CD4-positive, alpha-beta T cell (primary cell): ENCODE measurements at regions not wholly inside any gene's neighbourhood (a gene's known extent, or its start where the extent isn't known, plus 50 kb on each side); places are given as distances from the start of the nearest gene placed in this dataset.

Source experiments
- ATAC-seq: fragments of 200-7000 bp; cut with Tn5 transposase; one replicate; pipeline ENCODE4 v1.10.0; 2022; ENCODE audit warnings: mild to moderate bottlenecking; ENCODE audit not compliant: poor library complexity
- CTCF ChIA-PET: fragments of 350-600 bp; sonication (Branson Sonifier 250); formaldehyde crosslinking; loops from one replicate; lab custom pipeline; 2021; ENCODE audit warnings: antibody characterized with exemption, inconsistent platforms; lab: Charles Lee
- POLR2A ChIA-PET: fragments of 350-600 bp; sonication (Branson Sonifier 250); formaldehyde crosslinking; loops from one replicate; lab custom pipeline; 2021; ENCODE audit warnings: antibody characterized with exemption, inconsistent platforms; lab: Charles Lee
- DNase-seq, 14 experiments: peaks; one replicate each; pipeline ENCODE4 v3.0.0-alpha.2; 2013 to 2020; ENCODE audit warnings: mixed read lengths in 2 of 14
- H3K27ac ChIP-seq, 2 donors: one replicate each; pipeline versions ENCODE4 v1.5.1 to v1.7.0; 2013; ENCODE audit warnings: low read length in 2 of 2, low read depth in 1 of 2, mild to moderate bottlenecking in 1 of 2
- H3K27me3 ChIP-seq, 2 experiments: 1 replicate in 1 of 2; 2 replicates in 1 of 2; pipeline versions ENCODE4 v1.6.1 to v1.7.0; 2013; ENCODE audit warnings: low read length in 2 of 2, control low read depth in 1 of 2, mild to moderate bottlenecking in 1 of 2, moderate library complexity in 1 of 2; ENCODE audit not compliant: insufficient read depth in 2 of 2, control insufficient read depth in 1 of 2
- H3K36me3 ChIP-seq: one replicate; pipeline ENCODE4 v1.6.1; 2013; ENCODE audit warnings: low read length, control low read depth; ENCODE audit not compliant: insufficient read depth
- H3K4me1 ChIP-seq: one replicate; pipeline ENCODE4 v1.6.1; 2013; ENCODE audit warnings: low read length, control low read depth; ENCODE audit not compliant: insufficient read depth
- H3K4me3 ChIP-seq: one replicate; pipeline ENCODE4 v1.5.1; 2013; ENCODE audit warnings: mild to moderate bottlenecking, low read length, moderate library complexity
- H3K9me3 ChIP-seq, 2 experiments: 1 replicate in 1 of 2; 2 replicates in 1 of 2; pipeline versions ENCODE4 v1.6.1 to v1.7.0; 2013; ENCODE audit warnings: low read length in 2 of 2, mild to moderate bottlenecking in 2 of 2, control low read depth in 1 of 2, moderate library complexity in 1 of 2; ENCODE audit not compliant: control insufficient read depth in 1 of 2, insufficient read depth in 1 of 2
- H3K27ac Mint-ChIP-seq: one replicate; pipeline ENCODE4 v1.8.0; 2020; ENCODE audit warnings: mixed read lengths
- H3K27me3 Mint-ChIP-seq: one replicate; pipeline ENCODE4 v1.8.0; 2021; ENCODE audit warnings: mixed read lengths
- H3K36me3 Mint-ChIP-seq: one replicate; pipeline ENCODE4 v1.8.0; 2021; ENCODE audit warnings: low read depth, mixed read lengths
- H3K4me1 Mint-ChIP-seq: one replicate; pipeline ENCODE4 v1.8.0; 2021; ENCODE audit warnings: low read depth, mixed read lengths
- H3K4me3 Mint-ChIP-seq: one replicate; pipeline ENCODE4 v1.8.0; 2020; ENCODE audit warnings: mild to moderate bottlenecking, mixed read lengths
- H3K9me3 Mint-ChIP-seq: one replicate; pipeline ENCODE4 v1.8.0; 2020; ENCODE audit warnings: mixed read lengths
- intact Hi-C, 2 experiments: fragments of 100-400 bp; cut with DNase I in 1 of 2; cut with micrococcal nuclease in 1 of 2; formaldehyde crosslinking; loops; one replicate each; pipeline versions ENCODE4 v1.15.1 to v1.9.0; 2023 to 2025; cut with DNase I, micrococcal nuclease
- TF ChIP-seq, protein P1 (sequence below): fragments of 200-600 bp; IDR thresholded peaks from one replicate; pipeline ENCODE4 v1.8.0; 2022; ENCODE audit warnings: antibody characterized with exemption, mild to moderate bottlenecking

DNA sequence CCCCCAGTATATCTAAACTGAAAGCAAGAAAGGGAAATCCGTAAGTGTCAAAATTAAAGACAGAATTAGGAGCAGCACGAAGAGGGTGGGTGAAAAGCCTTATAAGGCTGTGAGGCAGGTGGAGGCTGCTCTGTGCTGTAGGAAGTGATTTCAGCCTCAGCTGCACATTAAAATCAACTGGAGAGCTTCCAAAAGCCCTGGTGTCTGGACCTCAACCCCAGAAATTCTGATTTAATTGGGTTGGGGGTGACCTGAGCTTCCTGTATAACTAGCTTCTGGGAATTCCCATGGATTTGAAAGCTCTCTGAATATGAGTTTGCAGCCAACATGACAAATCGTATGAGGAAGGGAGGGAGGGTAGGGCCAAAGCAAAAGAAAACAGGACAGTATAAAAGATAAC, 242.4 kb upstream of the TMTC4 start:
- H3K9me3 Mint-ChIP-seq: no peaks in the 10 kb centered on the region
- Histone ChIP-seq H3K27ac (no peak overlapping the region), H3K27me3 (peaks cover 0 to 5% of the 10 kb centered on the region in 2 experiments), H3K9me3 (no peaks in the 10 kb centered on the region), H3K4me3 (no peak overlapping the region), H3K4me1 (no peaks in the 10 kb centered on the region), H3K36me3 (no peaks in the 10 kb centered on the region)
- ChIA-PET CTCF (no interaction called here), POLR2A (no interaction called here)
- ATAC-seq (no peak), DNase-seq (no peak)
- H3K4me1 Mint-ChIP-seq: no peaks in the 10 kb centered on the region
- H3K27me3 Mint-ChIP-seq: peaks cover 18% of the 10 kb centered on the region
- no peaks in the 10 kb centered on the region for H3K36me3 Mint-ChIP-seq
- H3K27ac Mint-ChIP-seq: no peak overlapping the region
- intact Hi-C loops: no loop called here
- no peak overlapping the region for H3K4me3 Mint-ChIP-seq
- TF ChIP-seq, protein P1, sequence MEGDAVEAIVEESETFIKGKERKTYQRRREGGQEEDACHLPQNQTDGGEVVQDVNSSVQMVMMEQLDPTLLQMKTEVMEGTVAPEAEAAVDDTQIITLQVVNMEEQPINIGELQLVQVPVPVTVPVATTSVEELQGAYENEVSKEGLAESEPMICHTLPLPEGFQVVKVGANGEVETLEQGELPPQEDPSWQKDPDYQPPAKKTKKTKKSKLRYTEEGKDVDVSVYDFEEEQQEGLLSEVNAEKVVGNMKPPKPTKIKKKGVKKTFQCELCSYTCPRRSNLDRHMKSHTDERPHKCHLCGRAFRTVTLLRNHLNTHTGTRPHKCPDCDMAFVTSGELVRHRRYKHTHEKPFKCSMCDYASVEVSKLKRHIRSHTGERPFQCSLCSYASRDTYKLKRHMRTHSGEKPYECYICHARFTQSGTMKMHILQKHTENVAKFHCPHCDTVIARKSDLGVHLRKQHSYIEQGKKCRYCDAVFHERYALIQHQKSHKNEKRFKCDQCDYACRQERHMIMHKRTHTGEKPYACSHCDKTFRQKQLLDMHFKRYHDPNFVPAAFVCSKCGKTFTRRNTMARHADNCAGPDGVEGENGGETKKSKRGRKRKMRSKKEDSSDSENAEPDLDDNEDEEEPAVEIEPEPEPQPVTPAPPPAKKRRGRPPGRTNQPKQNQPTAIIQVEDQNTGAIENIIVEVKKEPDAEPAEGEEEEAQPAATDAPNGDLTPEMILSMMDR: no peak

DNA sequence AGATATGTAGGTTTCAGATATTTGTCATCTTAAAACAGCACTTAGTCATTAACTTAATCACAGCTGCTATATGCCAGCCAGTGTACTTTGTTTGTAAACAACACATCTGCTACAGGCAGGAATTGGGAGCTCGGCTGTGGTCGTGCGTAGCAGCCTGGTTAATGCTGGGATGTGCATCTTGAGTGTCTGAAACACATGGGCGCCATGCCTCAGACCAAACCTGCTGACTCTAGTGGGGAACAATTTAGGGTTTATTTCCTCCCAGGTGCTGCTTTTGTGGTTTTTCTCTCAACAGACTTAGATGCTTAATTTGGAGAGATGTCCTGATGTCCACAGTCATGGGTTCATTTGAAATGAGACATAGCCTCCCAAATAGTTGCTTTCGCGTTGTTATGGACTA, 238.5 kb upstream of the TMTC4 start:
- Histone ChIP-seq H3K27ac (no peak overlapping the region), H3K9me3 (no peaks in the 10 kb centered on the region), H3K27me3 (peaks cover 0 to 11% of the 10 kb centered on the region in 2 experiments), H3K36me3 (no peaks in the 10 kb centered on the region), H3K4me1 (no peaks in the 10 kb centered on the region), H3K4me3 (no peak overlapping the region)
- Mint-ChIP-seq H3K27ac (no peak overlapping the region), H3K27me3 (peaks cover 38% of the 10 kb centered on the region), H3K36me3 (no peaks in the 10 kb centered on the region), H3K9me3 (no peaks in the 10 kb centered on the region), H3K4me3 (no peak overlapping the region), H3K4me1 (no peaks in the 10 kb centered on the region)
- ATAC-seq (no peak), DNase-seq (no peak)
- TF ChIP-seq, protein P1: no peak
- ChIA-PET CTCF (no interaction called here), POLR2A (no interaction called here)
- intact Hi-C loops: no loop called here

DNA sequence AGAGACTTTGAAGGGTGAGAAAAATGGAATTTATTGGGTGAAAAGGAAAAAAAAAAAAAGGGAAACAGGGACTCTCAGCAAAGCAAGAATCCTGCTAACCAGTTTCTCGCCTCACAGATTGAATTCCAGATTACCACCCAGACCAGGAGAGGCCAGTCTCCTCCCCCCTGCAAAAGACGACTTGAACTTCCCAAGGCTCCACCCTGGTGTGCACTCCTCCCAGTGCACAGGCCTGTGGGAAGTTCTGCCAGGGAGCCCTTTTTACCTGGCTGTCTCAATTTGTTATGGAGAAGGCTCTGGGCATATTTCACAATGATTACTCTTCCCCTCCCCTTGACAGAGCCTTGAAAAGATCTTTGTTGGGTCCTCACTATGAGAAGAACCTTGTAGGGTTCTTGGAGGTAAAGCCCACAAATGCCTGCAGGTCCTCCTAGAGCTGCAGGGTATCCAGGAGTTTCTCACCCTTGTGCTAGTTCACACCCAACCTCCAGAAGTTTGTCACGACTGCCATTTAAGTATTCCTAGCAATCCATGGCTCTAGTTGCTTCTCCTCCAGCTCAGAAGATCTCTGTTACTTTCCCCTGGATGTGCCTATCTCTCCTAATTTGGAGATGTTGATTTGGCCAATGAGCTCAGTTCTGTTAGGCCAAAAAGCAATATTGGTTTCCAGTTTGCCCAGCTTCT, 229.8 kb upstream of the TMTC4 start:
- Mint-ChIP-seq H3K9me3 (no peaks in the 10 kb centered on the region), H3K27me3 (peaks cover 27% of the 10 kb centered on the region), H3K27ac (no peak overlapping the region), H3K36me3 (no peaks in the 10 kb centered on the region), H3K4me3 (no peak overlapping the region), H3K4me1 (no peaks in the 10 kb centered on the region)
- Histone ChIP-seq H3K4me3 (no peak overlapping the region), H3K9me3 (no peaks in the 10 kb centered on the region), H3K36me3 (no peaks in the 10 kb centered on the region), H3K27me3 (no peaks in the 10 kb centered on the region), H3K27ac (no peak overlapping the region), H3K4me1 (no peaks in the 10 kb centered on the region)
- POLR2A ChIA-PET: no interaction called here
- CTCF ChIA-PET: no interaction called here
- DNase-seq: no peak
- TF ChIP-seq, protein P1: no peak
- no peak for ATAC-seq
- intact Hi-C loops: no loop called here
